WERI-Rb-1 (cell line): ENCODE measurements at regions not wholly inside any gene's neighbourhood (a gene's known extent, or its start where the extent isn't known, plus 50 kb on each side); places are given as distances from the start of the nearest gene placed in this dataset.

Experiments used
- DNase-seq: peaks from one replicate; pipeline ENCODE4 v3.0.0-alpha.2; 2020
- H3K27ac ChIP-seq: fragments of 250-450 bp; sonication (Bioruptor Pico); 2 replicates; pipeline ENCODE4 v1.5.1; 2020; ENCODE audit warnings: mild to moderate bottlenecking, moderate library complexity
- H3K27me3 ChIP-seq: fragments of 250-450 bp; sonication (Bioruptor Pico); 2 replicates; pipeline ENCODE4 v1.5.1; 2021; ENCODE audit warnings: mild to moderate bottlenecking, low read depth, moderate library complexity; ENCODE audit not compliant: insufficient read depth, severe bottlenecking
- H3K36me3 ChIP-seq: fragments of 250-450 bp; sonication (Bioruptor Pico); 2 replicates; pipeline ENCODE4 v1.5.1; 2020; ENCODE audit warnings: mild to moderate bottlenecking, moderate library complexity
- H3K4me3 ChIP-seq: 2 replicates; pipeline ENCODE4 v1.5.1; 2011; ENCODE audit warnings: low read depth, mild to moderate bottlenecking, control low read depth, low read length
- H3K9me3 ChIP-seq: fragments of 250-450 bp; sonication (Bioruptor Pico); 2 replicates; pipeline ENCODE4 v1.5.1; 2021; ENCODE audit warnings: mild to moderate bottlenecking, moderate library complexity; ENCODE audit not compliant: severe bottlenecking
- TF ChIP-seq, protein P1 (sequence below): IDR thresholded peaks from 2 replicates; pipeline ENCODE4 v1.5.1; 2011; ENCODE audit warnings: low read depth, mild to moderate bottlenecking, control low read depth, inconsistent platforms, low read length

DNA sequence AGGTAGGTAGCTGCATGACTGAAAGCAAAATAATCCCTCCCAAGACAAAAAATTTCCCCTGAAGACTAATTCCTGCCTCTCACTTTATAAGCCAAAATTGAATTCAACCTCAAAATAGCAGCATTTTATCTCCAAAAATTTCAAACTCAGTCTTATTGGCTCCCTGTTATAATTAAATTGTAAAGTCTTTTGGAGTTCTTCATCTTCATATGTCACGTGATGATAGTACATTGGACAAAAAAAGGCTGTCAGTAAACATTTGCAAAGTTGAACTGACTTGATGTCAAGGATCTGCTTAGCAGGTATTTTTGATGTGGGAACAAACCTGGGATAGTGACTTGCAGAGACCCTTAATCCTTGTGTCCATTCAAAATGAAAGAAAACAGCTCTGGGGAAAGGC, 98.4 kb upstream of the SPRED1 start:
- peaks cover 3% of the 10 kb centered on the region for H3K9me3 ChIP-seq
- peaks cover 6% of the 10 kb centered on the region for H3K27me3 ChIP-seq
- H3K27ac ChIP-seq, result no peak overlapping the region
- no peak overlapping the region for H3K4me3 ChIP-seq
- no peak for DNase-seq
- TF ChIP-seq, protein P1, sequence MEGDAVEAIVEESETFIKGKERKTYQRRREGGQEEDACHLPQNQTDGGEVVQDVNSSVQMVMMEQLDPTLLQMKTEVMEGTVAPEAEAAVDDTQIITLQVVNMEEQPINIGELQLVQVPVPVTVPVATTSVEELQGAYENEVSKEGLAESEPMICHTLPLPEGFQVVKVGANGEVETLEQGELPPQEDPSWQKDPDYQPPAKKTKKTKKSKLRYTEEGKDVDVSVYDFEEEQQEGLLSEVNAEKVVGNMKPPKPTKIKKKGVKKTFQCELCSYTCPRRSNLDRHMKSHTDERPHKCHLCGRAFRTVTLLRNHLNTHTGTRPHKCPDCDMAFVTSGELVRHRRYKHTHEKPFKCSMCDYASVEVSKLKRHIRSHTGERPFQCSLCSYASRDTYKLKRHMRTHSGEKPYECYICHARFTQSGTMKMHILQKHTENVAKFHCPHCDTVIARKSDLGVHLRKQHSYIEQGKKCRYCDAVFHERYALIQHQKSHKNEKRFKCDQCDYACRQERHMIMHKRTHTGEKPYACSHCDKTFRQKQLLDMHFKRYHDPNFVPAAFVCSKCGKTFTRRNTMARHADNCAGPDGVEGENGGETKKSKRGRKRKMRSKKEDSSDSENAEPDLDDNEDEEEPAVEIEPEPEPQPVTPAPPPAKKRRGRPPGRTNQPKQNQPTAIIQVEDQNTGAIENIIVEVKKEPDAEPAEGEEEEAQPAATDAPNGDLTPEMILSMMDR, result no peak
- H3K36me3 ChIP-seq, result no peaks in the 10 kb centered on the region

DNA sequence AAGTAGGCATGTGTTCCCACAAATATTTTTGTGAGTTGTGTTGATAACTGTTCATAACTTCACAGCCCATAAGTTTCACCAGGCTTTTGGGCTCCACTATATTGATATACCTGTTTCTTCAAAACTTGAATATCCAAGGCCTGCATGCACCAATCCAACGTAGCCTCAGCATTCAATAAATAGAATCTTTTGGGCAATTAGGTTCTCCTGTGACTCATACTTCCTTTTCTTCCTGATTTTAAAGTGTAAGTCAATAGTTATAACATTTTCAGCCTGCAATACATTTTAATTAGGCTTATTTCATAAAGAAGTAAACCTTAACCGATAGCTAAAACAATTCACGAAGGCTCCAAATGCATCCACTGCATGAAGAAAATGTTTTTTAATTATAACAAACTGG, 97.8 kb upstream of the SPRED1 start:
- TF ChIP-seq, protein P1, result no peak

DNA sequence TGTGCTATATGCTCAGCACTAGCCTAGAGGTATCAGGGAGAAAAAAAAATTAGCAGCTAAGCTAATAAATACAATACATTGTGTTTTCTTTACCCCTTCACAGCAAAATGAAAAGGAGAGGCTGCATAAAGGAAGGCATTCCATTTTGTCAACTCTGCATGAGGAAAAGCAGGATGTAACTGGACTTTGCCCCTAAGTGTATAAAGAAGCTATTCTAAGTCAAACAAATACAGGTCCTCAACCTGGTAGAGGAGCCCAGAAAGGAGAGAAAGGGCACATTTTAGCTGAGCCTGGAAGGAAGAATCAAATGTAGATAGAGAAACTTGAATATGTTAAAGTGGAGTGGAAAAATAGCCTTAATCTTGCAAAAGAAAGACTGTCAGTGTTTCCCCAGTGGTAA, 89.0 kb upstream of the SPRED1 start:
- H3K27me3 ChIP-seq, result peaks cover 6% of the 10 kb centered on the region
- H3K36me3 ChIP-seq, result no peaks in the 10 kb centered on the region
- no peak overlapping the region for H3K27ac ChIP-seq
- no peaks in the 10 kb centered on the region for H3K9me3 ChIP-seq
- DNase-seq, result no peak
- H3K4me3 ChIP-seq, result no peak overlapping the region
- TF ChIP-seq, protein P1, result no peak

More for the DNA sequence above, 97.8 kb upstream of the SPRED1 start:
- no peak for DNase-seq
- Histone ChIP-seq H3K36me3 (no peaks in the 10 kb centered on the region), H3K27ac (no peak overlapping the region), H3K27me3 (peaks cover 6% of the 10 kb centered on the region), H3K4me3 (no peak overlapping the region), H3K9me3 (peaks cover 3% of the 10 kb centered on the region)

DNA sequence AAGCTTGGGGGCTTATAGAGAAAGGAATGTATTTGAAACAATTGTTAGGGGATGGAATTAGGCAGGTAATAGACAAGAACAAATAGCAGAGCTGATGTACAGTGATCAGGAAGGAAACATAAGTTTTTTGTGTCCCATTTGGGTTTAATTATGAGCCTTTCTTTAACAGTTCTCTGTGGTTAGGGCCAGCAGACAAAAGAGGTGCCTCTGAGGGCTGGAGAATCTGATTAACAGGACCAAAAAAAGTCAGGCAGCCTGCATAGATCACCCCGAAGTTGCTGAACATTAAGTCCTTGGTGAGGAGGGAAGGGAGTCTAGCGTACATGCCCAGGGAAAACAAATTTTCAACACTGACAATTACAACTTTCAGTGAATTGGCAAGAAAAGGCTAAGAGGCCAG, 88.6 kb upstream of the SPRED1 start:
- H3K9me3 ChIP-seq, result no peaks in the 10 kb centered on the region
- TF ChIP-seq, protein P1, result no peak
- DNase-seq, result no peak
- H3K4me3 ChIP-seq, result no peak overlapping the region
- H3K27ac ChIP-seq, result no peak overlapping the region
- no peaks in the 10 kb centered on the region for H3K36me3 ChIP-seq
- H3K27me3 ChIP-seq, result peaks cover 6% of the 10 kb centered on the region

GRCh38 chr15:38164507-38164906, 88.1 kb upstream of the SPRED1 start:
- Histone ChIP-seq H3K9me3 (no peaks in the 10 kb centered on the region), H3K36me3 (no peaks in the 10 kb centered on the region), H3K4me3 (no peak overlapping the region), H3K27ac (no peak overlapping the region), H3K27me3 (peaks cover 6% of the 10 kb centered on the region)
- DNase-seq, result no peak
- TF ChIP-seq, protein P1, result no peak

GRCh38 chr15:38168467-38169070, 84.1 kb upstream of the SPRED1 start:
- H3K27ac ChIP-seq, result no peak overlapping the region
- no peak for DNase-seq
- TF ChIP-seq, protein P1, result no peak
- H3K4me3 ChIP-seq, result no peak overlapping the region
- H3K9me3 ChIP-seq, result no peaks in the 10 kb centered on the region
- peaks cover 4% of the 10 kb centered on the region for H3K27me3 ChIP-seq
- no peaks in the 10 kb centered on the region for H3K36me3 ChIP-seq
